OCI-LY3 (cell line): ENCODE measurements at regions not wholly inside any gene's neighbourhood (a gene's known extent, or its start where the extent isn't known, plus 50 kb on each side); places are given as distances from the start of the nearest gene placed in this dataset.

Source experiments
- EZH2phosphoT487 ChIP-seq: fragments of 200-600 bp; shearing (Covaris generic); IDR thresholded peaks from 2 replicates; pipeline ENCODE4 v1.6.1; 2018; ENCODE audit warnings: antibody characterized with exemption, mixed run types, low read depth
- TF ChIP-seq, protein P1 (sequence below): fragments of 200-600, 300-600 bp; sonication (generic); IDR thresholded peaks from 2 replicates; pipeline ENCODE4 v1.5.1; 2014; ENCODE audit warnings: antibody characterized with exemption, low read length, low read depth

DNA sequence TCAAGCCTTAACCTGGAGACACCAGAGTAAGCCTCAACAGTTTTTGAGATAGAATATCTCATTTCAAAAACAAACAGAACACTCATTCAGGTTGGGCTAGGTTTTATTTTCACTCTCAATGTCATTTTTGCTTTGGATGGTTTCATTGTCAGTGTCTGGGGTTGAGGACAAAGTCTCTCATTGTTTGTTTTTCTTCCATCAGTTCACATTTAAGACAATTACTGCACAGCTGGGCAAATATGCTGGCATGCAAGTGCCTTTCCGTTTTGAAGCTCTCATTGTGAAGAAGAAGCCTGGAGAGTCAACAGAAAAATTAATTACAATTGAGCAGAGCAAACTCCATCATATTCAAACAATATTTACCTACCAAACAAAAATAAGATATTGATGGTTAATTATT, 1050.0 kb downstream of the TBL1XR1 start:
- TF ChIP-seq, protein P1, sequence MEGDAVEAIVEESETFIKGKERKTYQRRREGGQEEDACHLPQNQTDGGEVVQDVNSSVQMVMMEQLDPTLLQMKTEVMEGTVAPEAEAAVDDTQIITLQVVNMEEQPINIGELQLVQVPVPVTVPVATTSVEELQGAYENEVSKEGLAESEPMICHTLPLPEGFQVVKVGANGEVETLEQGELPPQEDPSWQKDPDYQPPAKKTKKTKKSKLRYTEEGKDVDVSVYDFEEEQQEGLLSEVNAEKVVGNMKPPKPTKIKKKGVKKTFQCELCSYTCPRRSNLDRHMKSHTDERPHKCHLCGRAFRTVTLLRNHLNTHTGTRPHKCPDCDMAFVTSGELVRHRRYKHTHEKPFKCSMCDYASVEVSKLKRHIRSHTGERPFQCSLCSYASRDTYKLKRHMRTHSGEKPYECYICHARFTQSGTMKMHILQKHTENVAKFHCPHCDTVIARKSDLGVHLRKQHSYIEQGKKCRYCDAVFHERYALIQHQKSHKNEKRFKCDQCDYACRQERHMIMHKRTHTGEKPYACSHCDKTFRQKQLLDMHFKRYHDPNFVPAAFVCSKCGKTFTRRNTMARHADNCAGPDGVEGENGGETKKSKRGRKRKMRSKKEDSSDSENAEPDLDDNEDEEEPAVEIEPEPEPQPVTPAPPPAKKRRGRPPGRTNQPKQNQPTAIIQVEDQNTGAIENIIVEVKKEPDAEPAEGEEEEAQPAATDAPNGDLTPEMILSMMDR: no peak
- TF ChIP-seq EZH2phosphoT487: no peak
